NCI-H2196 treated with DMSO at 0.1 percent for 48 hours (cell line): ENCODE measurements at regions not wholly inside any gene's neighbourhood (a gene's known extent, or its start where the extent isn't known, plus 50 kb on each side); places are given as distances from the start of the nearest gene placed in this dataset.
A peak's percentile ranks its signal among the peaks of the same experiment; 100 is the strongest.
"Not testable (repeated sequence)": the region's sequence is repeated elsewhere in the genome, so short reads cannot be mapped to it uniquely, and the experiment has no call there.

Experiments used
- DNase-seq: peaks from one replicate; lab custom pipeline; 2025; ENCODE audit not compliant: unreplicated experiment; lab: John Stamatoyannopoulos, UW

- DNase-seq = no peak
These were observed 125.1 kb upstream of the DUSP10 start for GRCh38 chr1:221867003-221867402.

- DNase-seq = no peak
These were observed 123.9 kb upstream of the DUSP10 start for GRCh38 chr1:221865808-221866207.

GRCh38 chr1:221863635-221864034 is 121.7 kb upstream of the DUSP10 start:
- DNase-seq = no peak

GRCh38 chr1:221862971-221863370 is 121.1 kb upstream of the DUSP10 start:
- DNase-seq = no peak

- no peak for DNase-seq
These were observed 117.1 kb upstream of the DUSP10 start for GRCh38 chr1:221858818-221859611.

- DNase-seq = not testable (repeated sequence)
These were observed 115.2 kb upstream of the DUSP10 start for GRCh38 chr1:221857094-221857444.

- DNase-seq = no peak
These were observed 114.6 kb upstream of the DUSP10 start for GRCh38 chr1:221856228-221857093.

- DNase-seq = no peak
These were observed 113.3 kb upstream of the DUSP10 start for GRCh38 chr1:221855156-221855555.

GRCh38 chr1:221851336-221851735 is 109.4 kb upstream of the DUSP10 start:
- DNase-seq = no peak

- DNase-seq = no peak
These were observed 108.7 kb upstream of the DUSP10 start for GRCh38 chr1:221850470-221851187.

- no peak for DNase-seq
These were observed 108.0 kb upstream of the DUSP10 start for GRCh38 chr1:221849897-221850296.

GRCh38 chr1:221849110-221849509 is 107.2 kb upstream of the DUSP10 start:
- DNase-seq = no peak

- DNase-seq = no peak
These were observed 105.8 kb upstream of the DUSP10 start for GRCh38 chr1:221847676-221848075.

- peak; percentile 59 for DNase-seq
These were observed 103.9 kb upstream of the DUSP10 start for GRCh38 chr1:221845650-221846371.

- DNase-seq = no peak
These were observed 100.1 kb upstream of the DUSP10 start for GRCh38 chr1:221841983-221842335.

- no peak for DNase-seq
These were observed 99.5 kb upstream of the DUSP10 start for GRCh38 chr1:221841251-221841982.

GRCh38 chr1:221840511-221841243 is 98.8 kb upstream of the DUSP10 start:
- no peak for DNase-seq

GRCh38 chr1:221839782-221840395 is 98.0 kb upstream of the DUSP10 start:
- no peak for DNase-seq

- no peak for DNase-seq
These were observed 97.4 kb upstream of the DUSP10 start for GRCh38 chr1:221839321-221839720.
